Hepatocyte (in vitro differentiated cells): ENCODE measurements at regions not wholly inside any gene's neighbourhood (a gene's known extent, or its start where the extent isn't known, plus 50 kb on each side); places are given as distances from the start of the nearest gene placed in this dataset.

ENCODE experiments used
- DNase-seq: peaks from one replicate; pipeline ENCODE4 v3.0.0-alpha.2; 2016; ENCODE audit warnings: low spot score
- H2AFZ ChIP-seq: fragments of 200-600 bp; sonication (generic); 2 replicates; pipeline ENCODE4 v1.6.0; 2016; ENCODE audit warnings: antibody characterized with exemption, mild to moderate bottlenecking
- H3K27ac ChIP-seq: fragments of 200-600 bp; sonication (generic); 2 replicates; pipeline ENCODE4 v1.5.1; 2016; ENCODE audit warnings: mild to moderate bottlenecking
- H3K27me3 ChIP-seq: fragments of 200-600 bp; sonication (generic); 2 replicates; pipeline ENCODE4 v1.6.1; 2016
- H3K36me3 ChIP-seq: fragments of 200-600 bp; sonication (generic); replicated peaks from 2 replicates; pipeline ENCODE4 v1.5.1; 2016; ENCODE audit warnings: low read depth; ENCODE audit not compliant: insufficient read depth
- H3K4me1 ChIP-seq: fragments of 200-600 bp; sonication (generic); 2 replicates; pipeline ENCODE4 v1.5.1; 2016; ENCODE audit warnings: mild to moderate bottlenecking, moderate library complexity; ENCODE audit not compliant: insufficient read depth
- H3K4me2 ChIP-seq: fragments of 200-600 bp; sonication (generic); 2 replicates; pipeline ENCODE4 v1.6.0; 2016
- H3K4me3 ChIP-seq: fragments of 200-600 bp; sonication (generic); 2 replicates; pipeline ENCODE4 v1.5.1; 2016; ENCODE audit warnings: mild to moderate bottlenecking
- H3K79me2 ChIP-seq: fragments of 200-600 bp; sonication (generic); 2 replicates; pipeline ENCODE4 v1.6.0; 2017; ENCODE audit warnings: mild to moderate bottlenecking
- H3K9me2 ChIP-seq: fragments of 200-600 bp; sonication (generic); replicated peaks from 2 replicates; pipeline ENCODE4 v1.6.0; 2017; ENCODE audit warnings: mild to moderate bottlenecking; ENCODE audit not compliant: insufficient read depth
- H3K9me3 ChIP-seq: fragments of 200-600 bp; sonication (generic); 2 replicates; pipeline ENCODE4 v1.5.1; 2016; ENCODE audit warnings: low read depth, mild to moderate bottlenecking
- H4K20me1 ChIP-seq: fragments of 200-600 bp; sonication (generic); 2 replicates; pipeline ENCODE4 v1.6.0; 2016; ENCODE audit warnings: mild to moderate bottlenecking; ENCODE audit not compliant: insufficient read depth, poor library complexity, severe bottlenecking
- EZH2 ChIP-seq: fragments of 200-600 bp; sonication (generic); IDR thresholded peaks from 2 replicates; pipeline ENCODE4 v1.6.1; 2016; ENCODE audit warnings: antibody characterized with exemption, mild to moderate bottlenecking, borderline replicate concordance
- EZH2phosphoT487 ChIP-seq: fragments of 200-600 bp; sonication (generic); IDR thresholded peaks from one replicate; pipeline ENCODE4 v1.6.1; 2018; ENCODE audit warnings: antibody characterized with exemption, mild to moderate bottlenecking, low read depth, moderate library complexity; ENCODE audit not compliant: unreplicated experiment, severe bottlenecking
- WGBS: methylation state at CpG from one replicate; pipeline ENCODE4 v1.1.6; 2016; ENCODE audit warnings: low lambda C conversion rate; ENCODE audit errors: missing lambda C conversion rate; 5-methylcytosine and 5-hydroxymethylcytosine counted together
- TF ChIP-seq, protein P1 (sequence below): fragments of 200-600 bp; sonication (generic); IDR thresholded peaks from 2 replicates; pipeline ENCODE4 v1.5.1; 2016; ENCODE audit warnings: antibody characterized with exemption, mild to moderate bottlenecking; ENCODE audit not compliant: poor library complexity

DNA sequence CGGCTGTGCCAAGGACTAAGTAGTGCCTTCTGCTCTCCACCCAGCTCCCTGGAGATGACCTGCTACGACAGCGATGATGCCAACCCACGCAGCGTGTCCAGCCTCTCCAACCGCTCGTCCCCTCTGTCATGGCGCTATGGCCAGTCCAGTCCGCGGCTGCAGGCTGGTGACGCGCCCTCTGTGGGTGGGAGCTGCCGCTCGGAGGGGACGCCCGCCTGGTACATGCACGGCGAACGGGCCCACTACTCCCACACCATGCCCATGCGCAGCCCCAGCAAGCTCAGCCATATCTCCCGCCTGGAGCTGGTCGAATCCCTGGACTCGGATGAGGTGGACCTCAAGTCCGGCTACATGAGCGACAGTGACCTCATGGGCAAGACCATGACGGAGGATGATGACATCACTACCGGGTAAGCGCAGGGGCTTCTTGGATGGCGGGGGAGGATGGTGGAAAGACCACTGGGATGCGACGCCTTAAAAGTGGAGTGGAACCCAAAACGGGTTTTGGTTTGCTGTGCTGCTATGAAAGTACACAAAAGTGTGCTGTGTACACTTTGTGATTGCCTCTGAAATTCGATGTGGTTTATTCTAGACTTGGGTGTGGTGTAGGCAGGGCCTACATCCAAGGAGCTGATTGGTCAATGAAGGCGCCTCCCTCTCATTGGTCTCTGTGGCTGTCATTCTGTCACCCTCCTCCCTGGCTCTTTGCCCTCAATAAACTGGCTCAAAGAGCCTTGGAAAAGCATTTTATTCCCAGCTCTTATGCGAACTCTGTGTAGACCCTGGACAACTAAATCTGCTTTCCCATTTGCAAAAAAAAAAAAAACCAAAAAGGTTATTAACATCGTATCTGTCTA lies 110.4 kb upstream of the IPO9 start:
- no peaks in the 10 kb centered on the region for H3K27me3 ChIP-seq
- H4K20me1 ChIP-seq: no peaks in the 10 kb centered on the region
- H3K4me1 ChIP-seq: peaks cover 41% of the 10 kb centered on the region
- H3K9me3 ChIP-seq: no peaks in the 10 kb centered on the region
- no peak overlapping the region for H2AFZ ChIP-seq
- TF ChIP-seq EZH2phosphoT487: no peak
- TF ChIP-seq, protein P1, sequence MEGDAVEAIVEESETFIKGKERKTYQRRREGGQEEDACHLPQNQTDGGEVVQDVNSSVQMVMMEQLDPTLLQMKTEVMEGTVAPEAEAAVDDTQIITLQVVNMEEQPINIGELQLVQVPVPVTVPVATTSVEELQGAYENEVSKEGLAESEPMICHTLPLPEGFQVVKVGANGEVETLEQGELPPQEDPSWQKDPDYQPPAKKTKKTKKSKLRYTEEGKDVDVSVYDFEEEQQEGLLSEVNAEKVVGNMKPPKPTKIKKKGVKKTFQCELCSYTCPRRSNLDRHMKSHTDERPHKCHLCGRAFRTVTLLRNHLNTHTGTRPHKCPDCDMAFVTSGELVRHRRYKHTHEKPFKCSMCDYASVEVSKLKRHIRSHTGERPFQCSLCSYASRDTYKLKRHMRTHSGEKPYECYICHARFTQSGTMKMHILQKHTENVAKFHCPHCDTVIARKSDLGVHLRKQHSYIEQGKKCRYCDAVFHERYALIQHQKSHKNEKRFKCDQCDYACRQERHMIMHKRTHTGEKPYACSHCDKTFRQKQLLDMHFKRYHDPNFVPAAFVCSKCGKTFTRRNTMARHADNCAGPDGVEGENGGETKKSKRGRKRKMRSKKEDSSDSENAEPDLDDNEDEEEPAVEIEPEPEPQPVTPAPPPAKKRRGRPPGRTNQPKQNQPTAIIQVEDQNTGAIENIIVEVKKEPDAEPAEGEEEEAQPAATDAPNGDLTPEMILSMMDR: no peak
- TF ChIP-seq EZH2: no peak
- H3K9me2 ChIP-seq: no peaks in the 10 kb centered on the region
- H3K4me3 ChIP-seq: no peak overlapping the region
- no peaks in the 10 kb centered on the region for H3K36me3 ChIP-seq
- 94% methylated on average over 22 of the region's 36 CpGs for WGBS
- H3K79me2 ChIP-seq: no peaks in the 10 kb centered on the region
- H3K4me2 ChIP-seq: no peak overlapping the region
- DNase-seq: no peak
- no peak overlapping the region for H3K27ac ChIP-seq

DNA sequence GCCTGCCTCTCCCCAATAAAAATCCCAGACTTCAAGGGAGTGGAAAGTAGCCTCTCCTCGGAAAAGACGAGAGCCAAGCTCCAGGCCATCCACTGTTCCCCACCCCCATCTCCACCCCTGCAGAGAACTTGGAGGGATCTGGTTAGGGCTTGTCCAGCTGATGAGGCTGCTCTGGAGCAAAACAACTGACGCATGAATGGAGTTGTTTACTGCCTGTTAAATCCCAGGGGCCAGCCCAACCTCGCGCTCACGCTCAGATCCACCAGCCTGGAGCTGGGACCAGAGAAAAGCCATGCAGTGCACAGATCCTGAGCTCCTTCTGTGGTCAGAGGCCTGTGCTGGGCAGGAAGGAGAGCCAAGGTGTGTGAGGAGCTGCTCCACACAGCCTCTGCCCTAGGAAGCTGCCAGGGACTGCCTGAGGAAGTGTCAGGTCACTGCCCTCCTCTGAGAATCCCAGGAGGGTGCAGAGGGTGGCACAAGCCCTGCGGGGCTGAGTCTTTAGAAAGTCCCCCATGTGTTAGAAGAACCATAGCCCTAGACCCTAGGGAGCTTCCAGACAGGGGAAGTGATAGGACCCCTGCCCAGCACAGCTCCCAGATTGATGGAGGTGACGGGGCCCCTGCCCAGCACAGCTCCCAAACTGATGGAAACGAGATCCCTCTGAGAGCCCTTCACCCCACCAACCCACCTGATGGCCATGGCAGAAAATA lies 109.0 kb upstream of the IPO9 start:
- Histone ChIP-seq H3K9me2 (no peaks in the 10 kb centered on the region), H3K4me2 (peak overlapping the region; percentile 47), H3K27me3 (no peaks in the 10 kb centered on the region), H3K27ac (peak overlapping the region; percentile 77), H4K20me1 (no peaks in the 10 kb centered on the region), H3K4me1 (peaks cover 46% of the 10 kb centered on the region), H3K9me3 (no peaks in the 10 kb centered on the region), H3K4me3 (no peak overlapping the region), H2AFZ (no peak overlapping the region), H3K36me3 (no peaks in the 10 kb centered on the region), H3K79me2 (no peaks in the 10 kb centered on the region)
- peak; percentile 78 for DNase-seq
- 47% methylated on average over 9 of the region's 9 CpGs for WGBS
- TF ChIP-seq EZH2 (no peak), EZH2phosphoT487 (no peak)
- TF ChIP-seq, protein P1: no peak

DNA sequence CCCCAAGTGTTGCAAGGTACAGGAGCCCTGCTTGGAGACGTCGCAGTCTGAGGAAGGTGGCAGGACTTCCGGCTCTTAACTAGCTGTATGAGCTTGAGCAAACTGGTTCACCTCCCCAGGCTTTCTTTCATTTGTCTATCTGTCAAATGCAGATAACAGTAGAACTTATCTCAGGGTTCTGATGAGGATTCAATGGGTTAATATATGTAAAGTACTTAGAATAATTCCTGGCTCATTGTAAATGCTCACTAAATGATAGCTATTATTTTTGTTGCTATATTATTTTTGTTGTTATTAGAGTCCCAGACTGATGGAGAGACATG lies 108.5 kb upstream of the IPO9 start:
- Histone ChIP-seq H3K4me1 (peaks cover 47% of the 10 kb centered on the region), H3K4me2 (peak overlapping the region; percentile 47), H3K36me3 (no peaks in the 10 kb centered on the region), H3K4me3 (no peak overlapping the region), H3K9me3 (no peaks in the 10 kb centered on the region), H3K27ac (peak overlapping the region; percentile 75), H4K20me1 (no peaks in the 10 kb centered on the region), H3K27me3 (no peaks in the 10 kb centered on the region), H3K9me2 (no peaks in the 10 kb centered on the region), H3K79me2 (no peaks in the 10 kb centered on the region), H2AFZ (no peak overlapping the region)
- no peak for TF ChIP-seq EZH2phosphoT487
- no peak for TF ChIP-seq EZH2
- TF ChIP-seq, protein P1: no peak
- DNase-seq: no peak
- 54% methylated on average over 3 of the region's 3 CpGs for WGBS
